IMR-90 (cell line): ENCODE measurements at regions not wholly inside any gene's neighbourhood (a gene's known extent, or its start where the extent isn't known, plus 50 kb on each side); places are given as distances from the start of the nearest gene placed in this dataset.

Experiments used
- ATAC-seq: fragments of 200-7000 bp; cut with Tn5 transposase; 2 replicates; pipeline ENCODE4 v1.9.1; 2020; ENCODE audit warnings: low read depth, mild to moderate bottlenecking, moderate library complexity
- BruUV-seq: library from RNA; stranded (reverse); fragments of 400-500 nt; replicated peaks from 2 replicates; lab custom pipeline; 2021; lab: Mats Ljungman, UMichigan
- CTCF ChIA-PET: fragments of 300-600 bp; formaldehyde crosslinking; extraction: SDS; loops from one replicate; lab custom pipeline; 2021; ENCODE audit warnings: antibody characterized with exemption; lab: Yijun Ruan, JAX
- POLR2A ChIA-PET: fragments of 300-600 bp; sonication (Branson Sonifier 250); formaldehyde crosslinking; loops from one replicate; lab custom pipeline; 2022; ENCODE audit warnings: antibody characterized with exemption; ENCODE audit not compliant: unreplicated experiment; lab: Charles Lee
- DNase-seq: peaks from one replicate; pipeline ENCODE4 v3.0.0; 2013
- H2AFZ ChIP-seq: replicated peaks from 2 replicates; pipeline ENCODE3; 2013; ENCODE audit warnings: low read length, mild to moderate bottlenecking; ENCODE audit not compliant: poor library complexity
- H2AK5ac ChIP-seq: 2 replicates; pipeline ENCODE4 v1.6.1; 2013; ENCODE audit warnings: low read depth, low read length, inconsistent platforms
- H2AK9ac ChIP-seq: replicated peaks from 2 replicates; pipeline ENCODE3; 2013; ENCODE audit warnings: mild to moderate bottlenecking, low read depth, low read length, moderate library complexity; ENCODE audit not compliant: poor library complexity
- H2BK120ac ChIP-seq: 2 replicates; pipeline ENCODE4 v1.6.1; 2013; ENCODE audit warnings: low read depth, low read length, inconsistent platforms
- H2BK15ac ChIP-seq: 3 replicates; pipeline ENCODE4 v1.6.1; 2013; ENCODE audit warnings: low read depth, low read length, inconsistent platforms
- H2BK20ac ChIP-seq: 2 replicates; pipeline ENCODE4 v1.6.1; 2013; ENCODE audit warnings: low read depth, mild to moderate bottlenecking, inconsistent platforms, low read length, moderate library complexity
- H2BK5ac ChIP-seq: 2 replicates; pipeline ENCODE4 v1.6.1; 2013; ENCODE audit warnings: mild to moderate bottlenecking, low read depth, low read length, inconsistent platforms; ENCODE audit not compliant: poor library complexity, severe bottlenecking
- H3K14ac ChIP-seq: replicated peaks from 2 replicates; pipeline ENCODE4 v1.6.1; 2013; ENCODE audit warnings: low read depth, low read length, inconsistent platforms
- H3K18ac ChIP-seq: 2 replicates; pipeline ENCODE4 v1.6.1; 2013; ENCODE audit warnings: low read depth, low read length, control low read depth
- H3K23ac ChIP-seq: 2 replicates; pipeline ENCODE4 v1.6.1; 2013; ENCODE audit warnings: low read depth, low read length, inconsistent platforms
- H3K27ac ChIP-seq: 2 replicates; pipeline ENCODE4 v1.5.1; 2013; ENCODE audit warnings: mild to moderate bottlenecking, control low read depth, low read length; ENCODE audit not compliant: insufficient read depth
- H3K27me3 ChIP-seq: 2 replicates; pipeline ENCODE4 v1.6.1; 2013; ENCODE audit warnings: low read length; ENCODE audit not compliant: control insufficient read depth, insufficient read depth
- H3K36me3 ChIP-seq: 2 replicates; pipeline ENCODE4 v1.6.1; 2013; ENCODE audit warnings: low read length, mixed read lengths; ENCODE audit not compliant: control insufficient read depth, insufficient read depth
- H3K4ac ChIP-seq: 2 replicates; pipeline ENCODE4 v1.6.1; 2013; ENCODE audit warnings: low read depth, low read length, inconsistent platforms
- H3K4me1 ChIP-seq: 2 replicates; pipeline ENCODE4 v1.6.1; 2013; ENCODE audit warnings: low read length, mixed read lengths; ENCODE audit not compliant: control insufficient read depth, insufficient read depth
- H3K4me2 ChIP-seq: 2 replicates; pipeline ENCODE4 v1.6.1; 2013; ENCODE audit warnings: low read depth, mild to moderate bottlenecking, control low read depth, low read length, moderate library complexity
- H3K4me3 ChIP-seq: 2 replicates; pipeline ENCODE4 v1.5.1; 2013; ENCODE audit warnings: low read depth, mild to moderate bottlenecking, control low read depth, low read length, moderate library complexity; ENCODE audit not compliant: insufficient read depth
- H3K56ac ChIP-seq: 2 replicates; pipeline ENCODE4 v1.6.1; 2013; ENCODE audit warnings: low read length, inconsistent platforms; ENCODE audit not compliant: insufficient read depth; ENCODE audit errors: extremely low read depth
- H3K79me1 ChIP-seq, 2 experiments: 2 replicates each; pipeline ENCODE4 v1.6.1; 2013; ENCODE audit warnings: low read length in 2 of 2, inconsistent platforms in 1 of 2, low read depth in 1 of 2
- H3K9ac ChIP-seq: 2 replicates; pipeline ENCODE4 v1.6.1; 2013; ENCODE audit warnings: low read depth, low read length, control low read depth
- H3K9me1 ChIP-seq: 2 replicates; pipeline ENCODE4 v1.6.1; 2013; ENCODE audit warnings: low read length, inconsistent platforms; ENCODE audit not compliant: insufficient read depth
- H3K9me3 ChIP-seq: 2 replicates; pipeline ENCODE4 v1.6.1; 2013; ENCODE audit warnings: low read length; ENCODE audit not compliant: control insufficient read depth, insufficient read depth
- H4K20me1 ChIP-seq: 2 replicates; pipeline ENCODE4 v1.6.1; 2013; ENCODE audit warnings: low read length, inconsistent platforms; ENCODE audit not compliant: insufficient read depth
- H4K5ac ChIP-seq: 2 replicates; pipeline ENCODE4 v1.6.1; 2013; ENCODE audit warnings: mild to moderate bottlenecking, low read depth, low read length, control low read depth
- H4K8ac ChIP-seq, 2 experiments: 2 replicates each; pipeline ENCODE4 v1.6.1; 2013; ENCODE audit warnings: low read depth in 2 of 2, low read length in 2 of 2, control low read depth in 1 of 2, inconsistent platforms in 1 of 2
- H4K91ac ChIP-seq: 2 replicates; pipeline ENCODE4 v1.6.1; 2013; ENCODE audit warnings: low read depth, low read length, inconsistent platforms; ENCODE audit not compliant: insufficient read depth
- BHLHE40 ChIP-seq: fragments of 150-350 bp; IDR thresholded peaks from 2 replicates; pipeline ENCODE4 v1.6.1; 2016; ENCODE audit warnings: mild to moderate bottlenecking, low read depth, low read length
- CEBPB ChIP-seq: IDR thresholded peaks from 2 replicates; pipeline ENCODE4 v1.6.1; 2012; ENCODE audit warnings: low read depth, low read length, improper control_type of control experiment
- CHD1 ChIP-seq: IDR thresholded peaks from 2 replicates; pipeline ENCODE4 v1.6.1; 2012; ENCODE audit warnings: low read depth, low read length, improper control_type of control experiment
- ELK1 ChIP-seq: fragments of 150-350 bp; IDR thresholded peaks from 2 replicates; pipeline ENCODE4 v1.6.1; 2016; ENCODE audit warnings: low read depth, mild to moderate bottlenecking, low read length, moderate library complexity, borderline replicate concordance
- FOS ChIP-seq: fragments of 150-350 bp; IDR thresholded peaks from 2 replicates; pipeline ENCODE4 v1.6.1; 2016; ENCODE audit warnings: low read depth, low read length
- MAFK ChIP-seq: IDR thresholded peaks from 2 replicates; pipeline ENCODE4 v1.6.1; 2012; ENCODE audit warnings: low read depth, low read length, improper control_type of control experiment
- MAZ ChIP-seq: IDR thresholded peaks from 2 replicates; pipeline ENCODE4 v1.6.1; 2012; ENCODE audit warnings: low read depth, mild to moderate bottlenecking, low read length, improper control_type of control experiment, moderate library complexity, borderline replicate concordance
- NFE2L2 ChIP-seq: fragments of 150-350 bp; IDR thresholded peaks from 2 replicates; pipeline ENCODE4 v1.6.1; 2016; ENCODE audit warnings: low read depth, mild to moderate bottlenecking, low read length
- POLR2A ChIP-seq: IDR thresholded peaks from 2 replicates; pipeline ENCODE4 v1.6.1; 2012; ENCODE audit warnings: mild to moderate bottlenecking, low read depth, low read length
- RAD21 ChIP-seq: IDR thresholded peaks from 2 replicates; pipeline ENCODE4 v1.6.1; 2012; ENCODE audit warnings: low read length, improper control_type of control experiment
- SMC3 ChIP-seq: fragments of 150-350 bp; IDR thresholded peaks from 2 replicates; pipeline ENCODE4 v1.6.1; 2016; ENCODE audit warnings: low read depth, mild to moderate bottlenecking, antibody characterized with exemption, low read length, moderate library complexity
- USF2 ChIP-seq: fragments of 150-350 bp; IDR thresholded peaks from 2 replicates; pipeline ENCODE4 v1.6.1; 2017; ENCODE audit warnings: mild to moderate bottlenecking, antibody characterized with exemption, low read length, low read depth
- WGBS, 2 experiments: methylation state at CpG; one replicate each; pipeline versions ENCODE4 v1.1.5 to v1.1.7; 2013; ENCODE audit warnings: missing lambda C conversion rate in 2 of 2; ENCODE audit not compliant: insufficient read length in 1 of 2; ENCODE audit errors: extremely low coverage in 2 of 2; 5-methylcytosine and 5-hydroxymethylcytosine counted together
- dilution Hi-C: fragments of 300-500 bp; cut with HindIII; formaldehyde crosslinking; loops from one replicate; pipeline ENCODE4 v1.14.3; 2018; ENCODE audit warnings: low sequenced_read_pairs; ENCODE audit not compliant: unreplicated experiment
- in situ Hi-C: fragments of 300-500 bp; cut with MboI; formaldehyde crosslinking; loops from 3 replicates; pipeline ENCODE4 v1.14.3; 2019; ENCODE audit warnings: low sequenced_read_pairs, inconsistent platforms, mixed read lengths
- intact Hi-C: fragments of 100-400 bp; cut with micrococcal nuclease; formaldehyde crosslinking; loops from 2 replicates; pipeline ENCODE4 v1.10.0; 2022

- no TSS peak for BruUV-seq
These were observed 113.6 kb downstream of the UCHL5 start for GRCh38 chr1:192945390-192946130.

More at GRCh38 chr1:192945390-192946130, 113.6 kb downstream of the UCHL5 start:
- no peak overlapping the region for H4K91ac ChIP-seq
- no peak overlapping the region for H3K4me3 ChIP-seq
- H2AK5ac ChIP-seq, result no peak overlapping the region
- no peak overlapping the region for H2BK20ac ChIP-seq
- no peaks in the 10 kb centered on the region for H3K27me3 ChIP-seq
- no peak overlapping the region for H3K23ac ChIP-seq
- ATAC-seq, result no peak
- no peak for TF ChIP-seq RAD21
- TF ChIP-seq CEBPB, result no peak
- no peak for TF ChIP-seq MAZ
- no peak for TF ChIP-seq FOS
- TF ChIP-seq BHLHE40, result no peak
- no peak for TF ChIP-seq CHD1
- TF ChIP-seq MAFK, result no peak
- TF ChIP-seq ELK1, result no peak
- TF ChIP-seq SMC3, result no peak
- TF ChIP-seq NFE2L2, result no peak
- no peak for TF ChIP-seq POLR2A
- no peak for TF ChIP-seq USF2
- H3K79me1 ChIP-seq, result no peaks in the 10 kb centered on the region
- no peaks in the 10 kb centered on the region; the same call in 1 of the 2 replicates for H3K9me1 ChIP-seq
- POLR2A ChIA-PET, result no interaction called here
- H3K18ac ChIP-seq, result no peak overlapping the region
- H3K27ac ChIP-seq, result no peak overlapping the region
- intact Hi-C loops (no loop called here), dilution Hi-C loops (no loop called here), in situ Hi-C loops (no loop called here)
- H2AFZ ChIP-seq, result no peak overlapping the region
- CTCF ChIA-PET, result no interaction called here
- no peaks in the 10 kb centered on the region for H3K36me3 ChIP-seq
- H3K9me3 ChIP-seq, result no peaks in the 10 kb centered on the region
- H2BK5ac ChIP-seq, result no peak overlapping the region
- no peak overlapping the region for H2AK9ac ChIP-seq
- H2BK120ac ChIP-seq, result no peak overlapping the region
- no peak overlapping the region for H3K4me2 ChIP-seq
- H3K14ac ChIP-seq, result no peak overlapping the region
- no peak overlapping the region for H4K8ac ChIP-seq
- no peak for DNase-seq
- no CpG with 5 or more reads among the region's 5 CpGs for WGBS, 2 experiments
- no peak overlapping the region for H3K4ac ChIP-seq
- H4K20me1 ChIP-seq, result no peaks in the 10 kb centered on the region
- no peak overlapping the region for H4K5ac ChIP-seq
- H2BK15ac ChIP-seq, result no peak overlapping the region
- no peak overlapping the region for H3K9ac ChIP-seq
- H3K4me1 ChIP-seq, result no peaks in the 10 kb centered on the region
- no peak overlapping the region for H3K56ac ChIP-seq
